ENCODE measurements at regions not wholly inside any gene's neighbourhood (a gene's known extent, or its start where the extent isn't known, plus 50 kb on each side); places are given as distances from the start of the nearest gene placed in this dataset.
"Not testable (repeated sequence)": the region's sequence is repeated elsewhere in the genome, so short reads cannot be mapped to it uniquely, and the experiment has no call there.

DNA sequence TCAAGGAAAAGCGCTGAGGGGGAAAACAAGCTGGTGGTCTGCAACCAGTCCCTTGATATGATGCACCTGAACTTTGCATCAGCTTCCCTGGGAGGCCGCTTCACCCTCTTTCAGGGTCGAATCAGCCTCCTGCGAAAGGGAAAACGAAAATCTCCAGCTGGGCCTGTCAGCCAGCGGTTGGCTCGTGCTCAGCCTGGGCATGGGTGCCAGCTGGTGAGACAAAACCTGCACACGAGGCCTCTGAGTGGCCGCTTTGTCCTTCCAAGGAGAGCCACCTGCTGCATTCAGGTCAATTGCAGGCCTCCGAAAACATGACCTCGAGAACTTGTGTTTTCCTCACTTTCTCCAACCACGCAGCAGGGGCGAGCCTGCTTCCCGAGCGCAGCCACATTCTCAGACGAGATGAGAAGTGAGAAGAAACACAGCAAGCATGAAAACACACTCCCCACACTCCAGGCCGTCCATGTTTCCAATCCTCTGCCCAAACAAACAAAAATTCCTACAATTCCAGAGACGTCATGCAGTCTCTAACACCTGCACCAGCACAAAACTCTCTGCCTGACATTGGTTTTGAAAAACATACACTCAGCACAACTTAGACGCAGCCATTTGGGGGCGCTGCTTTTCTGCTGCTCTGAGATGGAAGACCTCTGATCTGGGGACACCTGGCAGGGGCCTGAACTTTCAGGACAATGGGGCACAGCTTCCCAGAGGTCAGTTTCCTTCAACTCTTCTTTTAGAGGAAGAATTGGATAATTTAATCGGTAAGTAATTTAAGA is 77.1 kb downstream of the DHCR7 start:
- no peak overlapping the region for H3K4me3 ChIP-seq (replicated peaks; ENCODE audit: low read depth, low read length)
- TF ChIP-seq CTCF (IDR thresholded peaks at IDR 0.05; ENCODE audit: low read length, missing control alignments) = no peak
- no peak for DNase-seq (ENCODE audit: low read depth)

GRCh38 chr11:71370020-71370747 is 78.0 kb downstream of the DHCR7 start:
- no peak for TF ChIP-seq CTCF (IDR thresholded peaks at IDR 0.05; ENCODE audit: low read length, missing control alignments)
- DNase-seq (ENCODE audit: low read depth) = no peak

GRCh38 chr11:71369411-71369810 is 78.8 kb downstream of the DHCR7 start:
- no peak for DNase-seq (ENCODE audit: low read depth)
- H3K4me3 ChIP-seq (replicated peaks; ENCODE audit: low read depth, low read length) = no peak overlapping the region

More at GRCh38 chr11:71370020-71370747, 78.0 kb downstream of the DHCR7 start:
- no peak overlapping the region for H3K4me3 ChIP-seq (replicated peaks; ENCODE audit: low read depth, low read length)

DNA sequence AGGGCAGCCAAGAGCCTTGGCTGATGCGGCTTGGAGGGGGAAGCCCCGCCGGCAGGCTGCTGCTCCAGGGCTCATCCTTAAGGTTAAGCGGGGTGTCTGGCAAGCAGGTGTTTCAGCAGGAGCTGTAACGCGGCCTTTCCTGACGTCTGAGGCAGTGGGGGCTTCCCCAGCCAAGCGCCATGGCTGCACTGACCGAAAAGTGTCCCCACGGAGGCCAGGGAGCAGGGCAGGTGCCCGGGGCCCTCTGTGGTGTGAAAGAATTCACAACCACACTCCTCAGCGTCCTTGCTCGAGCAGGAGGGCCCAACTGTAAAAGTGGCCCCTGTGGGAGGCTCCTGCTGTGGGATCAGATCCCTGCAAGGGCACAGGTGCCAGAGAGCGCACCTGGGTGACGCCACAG is 79.2 kb downstream of the DHCR7 start:
- TF ChIP-seq CTCF (IDR thresholded peaks at IDR 0.05; ENCODE audit: low read length, missing control alignments) = no peak
- no peak overlapping the region for H3K4me3 ChIP-seq (replicated peaks; ENCODE audit: low read depth, low read length)
- DNase-seq (ENCODE audit: low read depth) = no peak

More at GRCh38 chr11:71369411-71369810, 78.8 kb downstream of the DHCR7 start:
- TF ChIP-seq CTCF (IDR thresholded peaks at IDR 0.05; ENCODE audit: low read length, missing control alignments) = no peak

DNA sequence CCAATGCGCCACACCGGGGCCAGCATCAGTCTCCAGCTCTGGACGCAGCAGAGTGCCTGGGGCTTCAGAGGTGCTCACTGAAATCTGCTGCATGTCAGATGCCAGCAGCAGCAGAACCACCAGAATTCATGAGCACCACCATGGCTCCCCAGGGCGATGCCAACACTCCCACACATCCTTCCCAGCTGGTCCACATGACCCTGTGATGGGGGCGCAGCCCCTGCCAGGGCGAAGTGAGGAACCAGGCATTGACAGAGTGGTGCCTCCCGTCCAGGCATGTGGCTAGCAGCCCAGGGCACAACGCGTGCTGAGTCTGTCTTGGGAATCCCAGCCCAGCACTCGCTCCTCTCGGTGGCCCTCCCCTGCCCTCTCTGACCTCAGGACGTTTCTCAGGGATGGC is 80.4 kb downstream of the DHCR7 start:
- no peak for TF ChIP-seq CTCF (IDR thresholded peaks at IDR 0.05; ENCODE audit: low read length, missing control alignments)

DNA sequence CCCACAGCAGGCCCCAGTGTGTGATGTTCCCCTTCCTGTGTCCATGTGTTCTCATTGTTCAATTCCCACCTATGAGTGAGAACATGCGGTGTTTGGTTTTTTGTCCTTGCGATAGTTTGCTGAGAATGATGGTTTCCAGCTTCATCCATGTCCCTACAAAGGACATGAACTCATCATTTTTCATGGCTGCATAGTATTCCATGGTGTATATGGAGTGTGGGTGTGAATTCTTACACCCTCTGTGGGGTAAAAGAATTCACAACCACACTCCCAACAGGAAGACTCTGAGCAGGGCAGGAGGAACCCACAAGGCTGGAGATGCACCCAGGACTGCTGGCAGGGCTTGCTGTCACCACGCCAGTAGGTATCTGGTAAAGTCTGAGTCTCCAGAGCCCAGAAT is 80.9 kb downstream of the DHCR7 start:
- H3K4me3 ChIP-seq (replicated peaks; ENCODE audit: low read depth, low read length); DNase-seq (ENCODE audit: low read depth): not testable (repeated sequence)

More for the DNA sequence above, 80.4 kb downstream of the DHCR7 start:
- no peak overlapping the region for H3K4me3 ChIP-seq (replicated peaks; ENCODE audit: low read depth, low read length)
- DNase-seq (ENCODE audit: low read depth) = no peak

DNA sequence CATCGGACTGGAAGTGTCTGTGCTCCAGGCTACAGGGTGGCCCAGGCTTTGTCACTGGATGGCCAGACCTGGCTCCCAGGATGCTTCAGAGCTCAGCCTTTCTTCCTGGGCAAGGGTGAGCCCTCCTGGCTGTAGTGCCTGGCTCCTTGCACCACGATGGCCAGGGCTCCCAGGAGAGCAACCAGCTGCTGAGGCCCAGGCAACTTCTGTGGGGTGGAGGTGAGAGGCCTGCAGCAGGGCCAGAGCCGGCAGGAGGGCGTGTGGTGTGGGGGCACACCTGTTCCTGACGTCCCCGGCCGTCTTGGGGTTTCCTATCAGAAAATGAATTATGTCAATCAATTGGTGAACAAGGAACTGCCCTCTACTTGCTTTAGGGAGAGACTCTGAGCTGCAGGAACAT is 82.1 kb downstream of the DHCR7 start:
- TF ChIP-seq CTCF (IDR thresholded peaks at IDR 0.05; ENCODE audit: low read length, missing control alignments) = no peak
- DNase-seq (ENCODE audit: low read depth) = no peak
- H3K4me3 ChIP-seq (replicated peaks; ENCODE audit: low read depth, low read length) = no peak overlapping the region

All from fibroblast of pulmonary artery (primary cell).